ENCODE measurements at regions not wholly inside any gene's neighbourhood (a gene's known extent, or its start where the extent isn't known, plus 50 kb on each side); places are given as distances from the start of the nearest gene placed in this dataset.

GRCh38 chr3:8371960-8372463, 129.6 kb upstream of the LMCD1 start:
- Histone ChIP-seq H3K4me1 (ENCODE audit: insufficient read depth, low read length) (no peaks in the 10 kb centered on the region; the same call in 1 of the 2 replicates), H3K36me3 (ENCODE audit: insufficient read depth, low read length) (no peaks in the 10 kb centered on the region), H3K4me3 (ENCODE audit: low read length) (no peak overlapping the region), H3K9me3 (ENCODE audit: insufficient read depth, low read depth, low read length) (no peaks in the 10 kb centered on the region), H3K27me3 (ENCODE audit: insufficient read depth, low read length) (no peaks in the 10 kb centered on the region), H3K9ac (ENCODE audit: low read depth, low read length) (no peak overlapping the region), H3K27ac (ENCODE audit: low read depth, low read length) (no peak overlapping the region)
- WGBS, result 62% methylated on average over 7 of the region's 7 CpGs

- Histone ChIP-seq H3K9me3 (ENCODE audit: insufficient read depth, low read depth, low read length) (no peaks in the 10 kb centered on the region), H3K27ac (ENCODE audit: low read depth, low read length) (no peak overlapping the region), H3K9ac (ENCODE audit: low read depth, low read length) (no peak overlapping the region), H3K36me3 (ENCODE audit: insufficient read depth, low read length) (no peaks in the 10 kb centered on the region), H3K27me3 (ENCODE audit: insufficient read depth, low read length) (no peaks in the 10 kb centered on the region), H3K4me3 (ENCODE audit: low read length) (no peak overlapping the region), H3K4me1 (ENCODE audit: insufficient read depth, low read length) (no peaks in the 10 kb centered on the region)
- 91% methylated on average over 4 of the region's 5 CpGs for WGBS
These were observed 120.5 kb upstream of the LMCD1 start for GRCh38 chr3:8380904-8381704.

GRCh38 chr3:8385848-8386620, 115.6 kb upstream of the LMCD1 start:
- H3K27me3 ChIP-seq (ENCODE audit: insufficient read depth, low read length), result no peaks in the 10 kb centered on the region
- 96% methylated on average over 3 of the region's 4 CpGs for WGBS
- no peak overlapping the region for H3K4me3 ChIP-seq (ENCODE audit: low read length)
- no peaks in the 10 kb centered on the region for H3K4me1 ChIP-seq (ENCODE audit: insufficient read depth, low read length)
- no peak overlapping the region for H3K9ac ChIP-seq (ENCODE audit: low read depth, low read length)
- no peaks in the 10 kb centered on the region for H3K9me3 ChIP-seq (ENCODE audit: insufficient read depth, low read depth, low read length)
- H3K36me3 ChIP-seq (ENCODE audit: insufficient read depth, low read length), result no peaks in the 10 kb centered on the region
- H3K27ac ChIP-seq (ENCODE audit: low read depth, low read length), result no peak overlapping the region

GRCh38 chr3:8387571-8387970, 114.1 kb upstream of the LMCD1 start:
- 92% methylated on average over 3 of the region's 4 CpGs for WGBS
- Histone ChIP-seq H3K9me3 (ENCODE audit: insufficient read depth, low read depth, low read length) (no peaks in the 10 kb centered on the region), H3K4me1 (ENCODE audit: insufficient read depth, low read length) (no peaks in the 10 kb centered on the region), H3K27ac (ENCODE audit: low read depth, low read length) (no peak overlapping the region), H3K27me3 (ENCODE audit: insufficient read depth, low read length) (no peaks in the 10 kb centered on the region), H3K4me3 (ENCODE audit: low read length) (no peak overlapping the region), H3K9ac (ENCODE audit: low read depth, low read length) (no peak overlapping the region), H3K36me3 (ENCODE audit: insufficient read depth, low read length) (no peaks in the 10 kb centered on the region)

- WGBS, result 78% methylated on average over 2 of the region's 3 CpGs
- H3K4me1 ChIP-seq (ENCODE audit: insufficient read depth, low read length), result no peaks in the 10 kb centered on the region
- H3K27me3 ChIP-seq (ENCODE audit: insufficient read depth, low read length), result no peaks in the 10 kb centered on the region
- H3K9ac ChIP-seq (ENCODE audit: low read depth, low read length), result no peak overlapping the region
- H3K27ac ChIP-seq (ENCODE audit: low read depth, low read length), result no peak overlapping the region
- H3K4me3 ChIP-seq (ENCODE audit: low read length), result no peak overlapping the region
- no peaks in the 10 kb centered on the region for H3K36me3 ChIP-seq (ENCODE audit: insufficient read depth, low read length)
- no peaks in the 10 kb centered on the region for H3K9me3 ChIP-seq (ENCODE audit: insufficient read depth, low read depth, low read length)
These were observed 101.9 kb upstream of the LMCD1 start for GRCh38 chr3:8399686-8400085.

GRCh38 chr3:8400911-8401310, 100.7 kb upstream of the LMCD1 start:
- H3K27ac ChIP-seq (ENCODE audit: low read depth, low read length), result no peak overlapping the region
- H3K4me3 ChIP-seq (ENCODE audit: low read length), result no peak overlapping the region
- H3K27me3 ChIP-seq (ENCODE audit: insufficient read depth, low read length), result no peaks in the 10 kb centered on the region
- no peaks in the 10 kb centered on the region for H3K36me3 ChIP-seq (ENCODE audit: insufficient read depth, low read length)
- H3K9ac ChIP-seq (ENCODE audit: low read depth, low read length), result no peak overlapping the region
- 64% methylated on average over 1 of the region's 1 CpG for WGBS
- H3K9me3 ChIP-seq (ENCODE audit: insufficient read depth, low read depth, low read length), result peaks cover 3% of the 10 kb centered on the region; the same call in 1 of the 2 replicates
- no peaks in the 10 kb centered on the region for H3K4me1 ChIP-seq (ENCODE audit: insufficient read depth, low read length)

GRCh38 chr3:8403996-8404395, 97.6 kb upstream of the LMCD1 start:
- Histone ChIP-seq H3K27me3 (ENCODE audit: insufficient read depth, low read length) (no peaks in the 10 kb centered on the region), H3K4me3 (ENCODE audit: low read length) (no peak overlapping the region), H3K9ac (ENCODE audit: low read depth, low read length) (no peak overlapping the region), H3K9me3 (ENCODE audit: insufficient read depth, low read depth, low read length) (peaks cover 18% of the 10 kb centered on the region), H3K27ac (ENCODE audit: low read depth, low read length) (no peak overlapping the region), H3K4me1 (ENCODE audit: insufficient read depth, low read length) (no peaks in the 10 kb centered on the region), H3K36me3 (ENCODE audit: insufficient read depth, low read length) (no peaks in the 10 kb centered on the region)
- WGBS, result 89% methylated on average over 1 of the region's 1 CpG

- Histone ChIP-seq H3K9me3 (ENCODE audit: insufficient read depth, low read depth, low read length) (peaks cover 18% of the 10 kb centered on the region), H3K9ac (ENCODE audit: low read depth, low read length) (no peak overlapping the region), H3K4me3 (ENCODE audit: low read length) (no peak overlapping the region), H3K4me1 (ENCODE audit: insufficient read depth, low read length) (no peaks in the 10 kb centered on the region), H3K36me3 (ENCODE audit: insufficient read depth, low read length) (no peaks in the 10 kb centered on the region), H3K27ac (ENCODE audit: low read depth, low read length) (no peak overlapping the region), H3K27me3 (ENCODE audit: insufficient read depth, low read length) (no peaks in the 10 kb centered on the region)
- 98% methylated on average over 2 of the region's 2 CpGs for WGBS
These were observed 96.5 kb upstream of the LMCD1 start for GRCh38 chr3:8405144-8405543.

- H3K4me3 ChIP-seq (ENCODE audit: low read length), result no peak overlapping the region
- no peaks in the 10 kb centered on the region for H3K36me3 ChIP-seq (ENCODE audit: insufficient read depth, low read length)
- no peaks in the 10 kb centered on the region for H3K4me1 ChIP-seq (ENCODE audit: insufficient read depth, low read length)
- H3K27me3 ChIP-seq (ENCODE audit: insufficient read depth, low read length), result no peaks in the 10 kb centered on the region
- no peak overlapping the region for H3K9ac ChIP-seq (ENCODE audit: low read depth, low read length)
- H3K27ac ChIP-seq (ENCODE audit: low read depth, low read length), result no peak overlapping the region
- 100% methylated on average over 1 of the region's 1 CpG for WGBS
- H3K9me3 ChIP-seq (ENCODE audit: insufficient read depth, low read depth, low read length), result peaks cover 18% of the 10 kb centered on the region
These were observed 95.1 kb upstream of the LMCD1 start for GRCh38 chr3:8406479-8406878.

- Histone ChIP-seq H3K4me3 (ENCODE audit: low read length) (no peak overlapping the region), H3K4me1 (ENCODE audit: insufficient read depth, low read length) (no peaks in the 10 kb centered on the region), H3K27me3 (ENCODE audit: insufficient read depth, low read length) (no peaks in the 10 kb centered on the region), H3K9me3 (ENCODE audit: insufficient read depth, low read depth, low read length) (no peaks in the 10 kb centered on the region), H3K9ac (ENCODE audit: low read depth, low read length) (no peak overlapping the region), H3K36me3 (ENCODE audit: insufficient read depth, low read length) (no peaks in the 10 kb centered on the region), H3K27ac (ENCODE audit: low read depth, low read length) (no peak overlapping the region)
- WGBS, result 91% methylated on average over 7 of the region's 7 CpGs
These were observed 88.2 kb upstream of the LMCD1 start for GRCh38 chr3:8413337-8413926.

GRCh38 chr3:8416965-8417364, 84.7 kb upstream of the LMCD1 start:
- no peaks in the 10 kb centered on the region for H3K4me1 ChIP-seq (ENCODE audit: insufficient read depth, low read length)
- WGBS, result 100% methylated on average over 3 of the region's 4 CpGs
- no peaks in the 10 kb centered on the region for H3K9me3 ChIP-seq (ENCODE audit: insufficient read depth, low read depth, low read length)
- H3K36me3 ChIP-seq (ENCODE audit: insufficient read depth, low read length), result no peaks in the 10 kb centered on the region
- no peaks in the 10 kb centered on the region for H3K27me3 ChIP-seq (ENCODE audit: insufficient read depth, low read length)
- H3K27ac ChIP-seq (ENCODE audit: low read depth, low read length), result no peak overlapping the region
- no peak overlapping the region for H3K4me3 ChIP-seq (ENCODE audit: low read length)
- no peak overlapping the region for H3K9ac ChIP-seq (ENCODE audit: low read depth, low read length)

Measured in HUES64 (cell line).